Vagina (tissue), 2 donors: ENCODE measurements at regions not wholly inside any gene's neighbourhood (a gene's known extent, or its start where the extent isn't known, plus 50 kb on each side); places are given as distances from the start of the nearest gene placed in this dataset.

Source experiments
- POLR2AphosphoS5 ChIP-seq, 2 donors: sonication (generic); formaldehyde crosslinking; IDR thresholded peaks; one replicate each; pipeline ENCODE4 v1.9.0; 2017; ENCODE audit warnings: antibody characterized with exemption in 2 of 2, mild to moderate bottlenecking in 2 of 2, low read depth in 1 of 2; ENCODE audit not compliant: insufficient read depth in 1 of 2
- TF ChIP-seq, protein P1 (sequence below), 3 experiments: fragments of 450-650 bp in 2 of 3; fragments of 200-600 bp in 1 of 3; sonication (generic) in 1 of 3; IDR thresholded peaks; one replicate each; pipeline ENCODE4 v1.5.1; 2017 to 2019; ENCODE audit warnings: antibody characterized with exemption in 3 of 3, mild to moderate bottlenecking in 2 of 3, moderate library complexity in 2 of 3

DNA sequence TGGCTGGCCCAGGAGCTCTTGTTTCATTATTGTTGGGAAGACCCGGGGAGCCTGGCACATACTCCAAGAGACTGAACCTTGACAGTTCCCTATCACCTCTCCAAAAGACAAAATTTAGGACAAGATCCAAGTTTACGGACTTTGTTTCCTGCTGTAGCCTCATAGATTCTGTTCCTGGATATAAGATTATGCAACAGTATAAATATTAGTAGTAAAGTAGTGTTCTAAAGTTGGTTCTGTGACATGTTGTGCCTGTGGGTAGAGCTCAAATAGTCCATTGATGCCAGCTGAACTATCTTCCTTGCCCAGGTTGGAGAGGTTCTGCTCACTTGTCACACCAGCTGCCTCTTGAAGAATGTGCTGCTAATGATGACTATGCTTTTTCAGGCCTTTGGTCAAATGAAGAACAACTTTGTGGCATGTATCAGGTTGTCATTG is 430.2 kb downstream of the DMAC1 start:
- TF ChIP-seq, protein P1, sequence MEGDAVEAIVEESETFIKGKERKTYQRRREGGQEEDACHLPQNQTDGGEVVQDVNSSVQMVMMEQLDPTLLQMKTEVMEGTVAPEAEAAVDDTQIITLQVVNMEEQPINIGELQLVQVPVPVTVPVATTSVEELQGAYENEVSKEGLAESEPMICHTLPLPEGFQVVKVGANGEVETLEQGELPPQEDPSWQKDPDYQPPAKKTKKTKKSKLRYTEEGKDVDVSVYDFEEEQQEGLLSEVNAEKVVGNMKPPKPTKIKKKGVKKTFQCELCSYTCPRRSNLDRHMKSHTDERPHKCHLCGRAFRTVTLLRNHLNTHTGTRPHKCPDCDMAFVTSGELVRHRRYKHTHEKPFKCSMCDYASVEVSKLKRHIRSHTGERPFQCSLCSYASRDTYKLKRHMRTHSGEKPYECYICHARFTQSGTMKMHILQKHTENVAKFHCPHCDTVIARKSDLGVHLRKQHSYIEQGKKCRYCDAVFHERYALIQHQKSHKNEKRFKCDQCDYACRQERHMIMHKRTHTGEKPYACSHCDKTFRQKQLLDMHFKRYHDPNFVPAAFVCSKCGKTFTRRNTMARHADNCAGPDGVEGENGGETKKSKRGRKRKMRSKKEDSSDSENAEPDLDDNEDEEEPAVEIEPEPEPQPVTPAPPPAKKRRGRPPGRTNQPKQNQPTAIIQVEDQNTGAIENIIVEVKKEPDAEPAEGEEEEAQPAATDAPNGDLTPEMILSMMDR (IDR thresholded peaks at IDR 0.05) = no peak
- no peak for TF ChIP-seq POLR2AphosphoS5 (IDR thresholded peaks at IDR 0.05; ENCODE audit: insufficient read depth in 1 of 2, low read depth in 1 of 2)
